Body of pancreas (tissue), 4 donors: ENCODE measurements at regions not wholly inside any gene's neighbourhood (a gene's known extent, or its start where the extent isn't known, plus 50 kb on each side); places are given as distances from the start of the nearest gene placed in this dataset.

ENCODE experiments used
- ATAC-seq: fragments of 150-250 bp; one replicate; pipeline ENCODE4 v1.9.1; 2016
- DNase-seq, 4 donors: peaks; one replicate each; pipeline ENCODE4 v3.0.0-alpha.2; 2019
- H3K27ac ChIP-seq, 4 donors: fragments of 200-600 bp; sonication (generic); 1 replicate in 3 of 4; 2 replicates in 1 of 4; pipeline versions ENCODE4 v1.5.1 to v1.6.1; 2016 to 2019; ENCODE audit warnings: mild to moderate bottlenecking in 1 of 4, mixed read lengths in 1 of 4, moderate library complexity in 1 of 4
- H3K27me3 ChIP-seq, 2 donors: fragments of 200-600 bp; sonication (generic); one replicate each; pipeline ENCODE4 v1.6.0; 2016; ENCODE audit warnings: mild to moderate bottlenecking in 1 of 2
- H3K36me3 ChIP-seq, 2 donors: fragments of 200-600 bp; sonication (generic); replicated peaks in 1 of 2; 2 replicates each; pipeline ENCODE4 v1.5.1; 2016; ENCODE audit warnings: low read depth in 2 of 2; ENCODE audit not compliant: insufficient read depth in 1 of 2
- H3K4me1 ChIP-seq: fragments of 200-600 bp; sonication (generic); one replicate; pipeline ENCODE4 v1.6.0; 2016
- H3K4me3 ChIP-seq, 2 donors: fragments of 200-600 bp; sonication (generic); 1 replicate in 1 of 2; 2 replicates in 1 of 2; pipeline ENCODE4 v1.5.1; 2016 to 2019
- H3K9me3 ChIP-seq, 3 donors: fragments of 200-600 bp; sonication (generic); 1 replicate in 2 of 3; 2 replicates in 1 of 3; pipeline ENCODE4 v1.5.1; 2016
- CTCF ChIP-seq, 7 experiments: fragments of 450-650 bp in 4 of 7; fragments of 200-600 bp in 3 of 7; sonication (generic) in 3 of 7; IDR thresholded peaks; one replicate each; pipeline ENCODE4 v1.5.1; 2016 to 2019; ENCODE audit warnings: antibody characterized with exemption in 7 of 7
- POLR2A ChIP-seq, 3 donors: fragments of 450-650 bp; IDR thresholded peaks; one replicate each; pipeline ENCODE4 v1.6.1; 2016; ENCODE audit warnings: antibody characterized with exemption in 3 of 3, mild to moderate bottlenecking in 2 of 3
- WGBS, 2 donors: methylation state at CpG; one replicate each; pipeline ENCODE4 v1.1.5; 2017; 5-methylcytosine and 5-hydroxymethylcytosine counted together
- intact Hi-C: fragments of 100-400 bp; cut with DNase I; formaldehyde crosslinking; loops from one replicate; pipeline ENCODE4 v1.15.1; 2023

GRCh38 chr19:32220951-32221350 is 124.5 kb upstream of the ZNF507 start:
- no peak for DNase-seq
- WGBS, 2 donors: 77 to 80% methylated on average over 8 of the region's 8 CpGs
- no peak for TF ChIP-seq POLR2A (IDR thresholded peaks at IDR 0.05)
- no peak for TF ChIP-seq CTCF (IDR thresholded peaks at IDR 0.05)
- Histone ChIP-seq H3K27me3 (no peaks in the 10 kb centered on the region), H3K4me3 (no peak overlapping the region), H3K36me3 (no peaks in the 10 kb centered on the region), H3K27ac (no peak overlapping the region), H3K4me1 (peaks cover 8% of the 10 kb centered on the region), H3K9me3 (no peaks in the 10 kb centered on the region)
- ATAC-seq: no peak
- intact Hi-C loops: loop anchor here (5.0 kb wide), 1 partner anchor 1544 kb away; no protein-coding TSS in a partner anchor

- DNase-seq (no peak), ATAC-seq (no peak)
- TF ChIP-seq POLR2A (IDR thresholded peaks at IDR 0.05) (no peak), CTCF (IDR thresholded peaks at IDR 0.05) (no peak)
- no peaks in the 10 kb centered on the region for H3K27me3 ChIP-seq
- no peaks in the 10 kb centered on the region for H3K36me3 ChIP-seq
- H3K9me3 ChIP-seq: no peaks in the 10 kb centered on the region
- no peak overlapping the region for H3K4me3 ChIP-seq
- peaks cover 8% of the 10 kb centered on the region for H3K4me1 ChIP-seq
- no peak overlapping the region for H3K27ac ChIP-seq
- intact Hi-C loops: loop anchor here (5.0 kb wide), 1 partner anchor 1545 kb away; no protein-coding TSS in a partner anchor
- 22 to 30% methylated on average over 3 to 4 of the region's 4 CpGs for WGBS, 2 donors
These were observed 122.9 kb upstream of the ZNF507 start for GRCh38 chr19:32222556-32222955.

- Histone ChIP-seq H3K27ac (no peak overlapping the region), H3K27me3 (no peaks in the 10 kb centered on the region), H3K36me3 (no peaks in the 10 kb centered on the region), H3K9me3 (no peaks in the 10 kb centered on the region), H3K4me1 (peaks cover 8% of the 10 kb centered on the region), H3K4me3 (no peak overlapping the region)
- TF ChIP-seq CTCF (IDR thresholded peaks at IDR 0.05): no peak
- TF ChIP-seq POLR2A (IDR thresholded peaks at IDR 0.05): no peak
- DNase-seq (no peak), ATAC-seq (no peak)
- 79 to 88% methylated on average over 1 of the region's 1 CpG for WGBS, 2 donors
- intact Hi-C loops: loop anchor here (5.0 kb wide), 1 partner anchor 1546 kb away; no protein-coding TSS in a partner anchor
These were observed 122.3 kb upstream of the ZNF507 start for GRCh38 chr19:32223106-32223505.

- no peaks in the 10 kb centered on the region for H3K36me3 ChIP-seq
- ATAC-seq (no peak), DNase-seq (no peak)
- intact Hi-C loops: loop anchor here (5.0 kb wide), 1 partner anchor 1546 kb away; no protein-coding TSS in a partner anchor
- peaks cover 8% of the 10 kb centered on the region for H3K4me1 ChIP-seq
- WGBS, 2 donors: 38 to 59% methylated on average over 10 to 28 of the region's 29 CpGs
- TF ChIP-seq POLR2A (IDR thresholded peaks at IDR 0.05) (no peak), CTCF (IDR thresholded peaks at IDR 0.05) (no peak)
- H3K9me3 ChIP-seq: no peaks in the 10 kb centered on the region
- no peak overlapping the region for H3K27ac ChIP-seq
- H3K4me3 ChIP-seq: no peak overlapping the region
- no peaks in the 10 kb centered on the region for H3K27me3 ChIP-seq
These were observed 121.6 kb upstream of the ZNF507 start for GRCh38 chr19:32223595-32224370.
